ENCODE measurements at regions not wholly inside any gene's neighbourhood (a gene's known extent, or its start where the extent isn't known, plus 50 kb on each side); places are given as distances from the start of the nearest gene placed in this dataset.

DNA sequence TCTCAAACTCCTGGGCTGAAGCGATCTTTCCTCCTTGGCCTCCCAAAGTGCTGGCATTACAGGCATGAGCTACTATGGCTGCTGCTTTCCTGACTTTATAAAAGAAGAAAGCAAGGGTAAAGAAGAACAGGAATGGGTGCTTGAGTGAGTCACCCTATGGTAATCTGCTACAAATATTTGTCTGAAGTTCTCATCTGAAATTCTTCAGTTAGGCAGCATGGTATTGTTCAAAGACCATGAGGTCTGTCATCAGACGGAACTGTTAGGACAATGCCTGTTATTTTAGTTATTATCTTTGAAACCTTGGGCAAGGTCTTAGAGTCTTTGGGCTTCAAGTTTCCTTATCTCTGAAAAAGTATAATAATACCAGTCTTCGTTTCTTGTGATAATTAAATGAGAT is 695.8 kb downstream of the RNF144A start:
- H3K36me3 Mint-ChIP-seq (ENCODE audit: low read depth), result no peaks in the 10 kb centered on the region
- no peak overlapping the region for H3K27ac Mint-ChIP-seq
- no peaks in the 10 kb centered on the region for H3K27me3 Mint-ChIP-seq
- POLR2A ChIA-PET, result no interaction called here
- DNase-seq, result no peak
- CTCF ChIA-PET, result interaction anchor here (0.7 to 1.1 kb wide), 3 partner anchors 20 to 516 kb away, joined by 3 read pairs; no protein-coding TSS in a partner anchor
- H3K4me3 Mint-ChIP-seq, result no peak overlapping the region
- intact Hi-C loops (cut with micrococcal nuclease), result no loop called here
- TF ChIP-seq, protein P1, sequence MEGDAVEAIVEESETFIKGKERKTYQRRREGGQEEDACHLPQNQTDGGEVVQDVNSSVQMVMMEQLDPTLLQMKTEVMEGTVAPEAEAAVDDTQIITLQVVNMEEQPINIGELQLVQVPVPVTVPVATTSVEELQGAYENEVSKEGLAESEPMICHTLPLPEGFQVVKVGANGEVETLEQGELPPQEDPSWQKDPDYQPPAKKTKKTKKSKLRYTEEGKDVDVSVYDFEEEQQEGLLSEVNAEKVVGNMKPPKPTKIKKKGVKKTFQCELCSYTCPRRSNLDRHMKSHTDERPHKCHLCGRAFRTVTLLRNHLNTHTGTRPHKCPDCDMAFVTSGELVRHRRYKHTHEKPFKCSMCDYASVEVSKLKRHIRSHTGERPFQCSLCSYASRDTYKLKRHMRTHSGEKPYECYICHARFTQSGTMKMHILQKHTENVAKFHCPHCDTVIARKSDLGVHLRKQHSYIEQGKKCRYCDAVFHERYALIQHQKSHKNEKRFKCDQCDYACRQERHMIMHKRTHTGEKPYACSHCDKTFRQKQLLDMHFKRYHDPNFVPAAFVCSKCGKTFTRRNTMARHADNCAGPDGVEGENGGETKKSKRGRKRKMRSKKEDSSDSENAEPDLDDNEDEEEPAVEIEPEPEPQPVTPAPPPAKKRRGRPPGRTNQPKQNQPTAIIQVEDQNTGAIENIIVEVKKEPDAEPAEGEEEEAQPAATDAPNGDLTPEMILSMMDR (IDR thresholded peaks at IDR 0.05), result no peak
- H3K9me3 Mint-ChIP-seq, result no peaks in the 10 kb centered on the region
- ATAC-seq, result no peak
- peaks cover 21% of the 10 kb centered on the region for H3K4me1 Mint-ChIP-seq (ENCODE audit: low read depth)

DNA sequence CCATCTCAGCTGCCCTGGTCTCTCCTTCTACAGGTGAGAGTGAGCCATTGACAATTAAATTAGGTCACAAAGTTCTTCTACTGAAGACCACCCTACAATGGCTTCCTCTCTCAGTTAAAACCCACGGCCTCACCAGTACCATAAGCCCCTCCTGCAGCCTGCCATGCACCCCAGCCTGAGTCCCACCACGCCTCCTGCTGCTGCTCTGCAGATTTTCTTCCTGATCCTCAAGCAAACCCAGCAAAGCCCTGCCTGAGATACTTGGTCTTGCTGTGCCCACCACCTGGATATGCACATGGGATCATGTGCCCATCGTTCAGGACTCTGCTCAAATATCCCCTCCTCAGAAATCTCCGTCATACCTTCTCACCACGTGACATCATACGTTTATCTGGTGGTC is 696.6 kb downstream of the RNF144A start:
- ChIA-PET CTCF (interaction anchor here (1.1 kb wide), 1 partner anchor 186 kb away, joined by 3 read pairs; no protein-coding TSS in a partner anchor), POLR2A (no interaction called here)
- H3K27me3 Mint-ChIP-seq, result no peaks in the 10 kb centered on the region
- peaks cover 18% of the 10 kb centered on the region for H3K4me1 Mint-ChIP-seq (ENCODE audit: low read depth)
- TF ChIP-seq, protein P1 (IDR thresholded peaks at IDR 0.05), result no peak
- ATAC-seq (no peak), DNase-seq (no peak)
- no peaks in the 10 kb centered on the region for H3K36me3 Mint-ChIP-seq (ENCODE audit: low read depth)
- intact Hi-C loops (cut with micrococcal nuclease), result no loop called here
- no peaks in the 10 kb centered on the region for H3K9me3 Mint-ChIP-seq
- H3K4me3 Mint-ChIP-seq, result no peak overlapping the region
- H3K27ac Mint-ChIP-seq, result no peak overlapping the region

DNA sequence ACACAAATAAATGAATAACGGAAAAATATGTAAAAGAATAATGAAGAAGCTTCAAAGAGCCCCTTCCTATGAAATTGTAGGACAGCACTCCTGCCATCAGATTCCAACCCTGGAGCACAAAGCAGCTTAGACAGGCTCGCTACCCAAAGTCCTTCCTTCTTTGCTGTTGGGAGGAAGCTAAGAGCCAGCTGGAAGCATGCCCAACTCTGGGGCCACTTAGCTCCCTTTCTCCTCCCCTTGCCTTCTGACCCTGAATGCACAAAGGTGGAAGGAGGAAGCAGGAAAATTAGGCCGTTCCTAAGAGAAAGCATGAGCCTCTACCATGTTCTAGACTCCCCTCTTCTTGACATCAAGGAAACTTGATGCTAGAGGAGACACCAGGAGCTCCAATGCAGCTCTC is 700.8 kb downstream of the RNF144A start:
- Mint-ChIP-seq H3K27me3 (no peaks in the 10 kb centered on the region), H3K27ac (no peak overlapping the region), H3K4me1 (ENCODE audit: low read depth) (peaks cover 17% of the 10 kb centered on the region), H3K9me3 (peaks cover 4% of the 10 kb centered on the region), H3K36me3 (ENCODE audit: low read depth) (no peaks in the 10 kb centered on the region), H3K4me3 (no peak overlapping the region)
- intact Hi-C loops (cut with micrococcal nuclease), result no loop called here
- CTCF ChIA-PET, result interaction anchor here (0.8 to 1.4 kb wide), 2 partner anchors 20 to 31 kb away, joined by 3 read pairs; no protein-coding TSS in a partner anchor
- ATAC-seq (no peak), DNase-seq (no peak)
- POLR2A ChIA-PET, result interaction anchor here (0.5 kb wide), 1 partner anchor 146 kb away, joined by 3 read pairs; no protein-coding TSS in a partner anchor
- TF ChIP-seq, protein P1 (IDR thresholded peaks at IDR 0.05), result no peak

DNA sequence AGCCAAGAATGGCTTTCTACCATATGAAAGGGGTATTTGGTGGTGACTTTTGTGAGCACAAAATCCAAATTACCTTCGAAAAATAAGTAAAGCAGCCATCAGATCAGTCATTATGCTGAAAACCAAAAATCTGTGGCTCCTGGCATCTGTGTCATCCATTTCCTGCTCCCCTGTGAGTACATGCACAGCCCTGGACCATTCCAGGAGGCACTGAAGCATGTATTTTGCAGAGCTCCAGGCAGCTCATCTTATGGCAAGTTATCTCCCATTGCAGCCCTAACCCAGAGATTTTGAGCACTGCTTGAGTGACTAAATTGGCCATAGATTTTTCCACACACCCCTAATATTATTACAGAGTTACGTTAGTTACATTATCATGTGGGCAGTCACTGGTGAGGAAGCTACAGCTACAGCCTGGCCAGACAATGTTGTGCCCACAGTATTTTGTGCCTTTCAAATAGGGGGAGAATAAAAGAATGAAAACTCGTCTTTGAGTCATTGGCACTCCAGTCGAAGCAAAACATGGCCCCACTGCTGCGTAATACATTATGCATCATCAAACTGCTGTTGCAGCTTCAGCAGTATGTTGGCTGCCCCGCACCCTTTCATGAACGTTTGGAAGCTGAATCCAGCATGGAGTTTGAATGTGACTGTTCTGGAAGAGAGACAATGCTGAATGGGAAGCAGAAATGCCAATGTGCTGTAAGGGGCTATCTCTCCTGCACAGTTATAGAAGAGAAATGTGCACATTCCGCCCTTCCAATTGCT is 702.2 kb downstream of the RNF144A start:
- peaks cover 4% of the 10 kb centered on the region for H3K9me3 Mint-ChIP-seq
- no peaks in the 10 kb centered on the region for H3K27me3 Mint-ChIP-seq
- H3K27ac Mint-ChIP-seq, result no peak overlapping the region
- no peaks in the 10 kb centered on the region for H3K36me3 Mint-ChIP-seq (ENCODE audit: low read depth)
- ChIA-PET POLR2A (interaction anchor here (1.0 kb wide), 1 partner anchor 41 kb away, joined by 3 read pairs; no protein-coding TSS in a partner anchor), CTCF (no interaction called here)
- ATAC-seq, result no peak
- H3K4me3 Mint-ChIP-seq, result no peak overlapping the region
- H3K4me1 Mint-ChIP-seq (ENCODE audit: low read depth), result peaks cover 17% of the 10 kb centered on the region
- no peak for DNase-seq
- intact Hi-C loops (cut with micrococcal nuclease), result no loop called here
- TF ChIP-seq, protein P1 (IDR thresholded peaks at IDR 0.05), result no peak

DNA sequence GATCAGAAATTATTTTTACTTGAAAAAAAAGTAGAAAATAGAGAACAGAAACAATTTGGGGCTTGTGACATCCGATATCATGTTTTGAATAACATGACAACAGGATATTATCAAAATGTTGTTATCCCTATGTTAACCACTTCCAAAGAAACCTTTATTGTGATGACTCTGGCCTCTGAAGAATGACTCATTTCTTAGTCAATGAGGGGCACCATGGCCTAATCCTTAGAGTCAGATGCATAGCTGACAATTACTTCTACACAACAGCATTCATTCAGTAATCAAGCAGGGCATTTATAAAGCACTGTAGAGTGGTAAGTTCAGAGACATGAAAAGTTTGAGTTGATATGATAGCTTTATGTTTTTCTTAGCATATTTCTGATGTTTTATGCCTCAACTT is 703.0 kb downstream of the RNF144A start:
- ATAC-seq, result peak; percentile 72
- TF ChIP-seq, protein P1 (IDR thresholded peaks at IDR 0.05), result no peak
- Mint-ChIP-seq H3K27ac (no peak overlapping the region), H3K36me3 (ENCODE audit: low read depth) (no peaks in the 10 kb centered on the region), H3K4me1 (ENCODE audit: low read depth) (peaks cover 17% of the 10 kb centered on the region), H3K4me3 (no peak overlapping the region), H3K9me3 (peaks cover 4% of the 10 kb centered on the region), H3K27me3 (no peaks in the 10 kb centered on the region)
- ChIA-PET CTCF (no interaction called here), POLR2A (interaction anchor here (1.0 kb wide), 2 partner anchors 11 to 42 kb away, joined by 3 read pairs; no protein-coding TSS in a partner anchor)
- intact Hi-C loops (cut with micrococcal nuclease), result no loop called here
- DNase-seq, result no peak
